Ishikawa (cell line): ENCODE measurements at regions not wholly inside any gene's neighbourhood (a gene's known extent, or its start where the extent isn't known, plus 50 kb on each side); places are given as distances from the start of the nearest gene placed in this dataset.

Experiments used
- EGR1 ChIP-seq: IDR thresholded peaks from 2 replicates; pipeline ENCODE4 v1.6.1; 2012
- EP300 ChIP-seq: IDR thresholded peaks from 2 replicates; pipeline ENCODE4 v1.6.1; 2012; ENCODE audit warnings: borderline replicate concordance
- MAX ChIP-seq: IDR thresholded peaks from 2 replicates; pipeline ENCODE4 v1.6.1; 2012
- RAD21 ChIP-seq: IDR thresholded peaks from 2 replicates; pipeline ENCODE4 v1.6.1; 2012; ENCODE audit warnings: low read depth
- REST ChIP-seq: IDR thresholded peaks from 2 replicates; pipeline ENCODE4 v1.6.1; 2012; ENCODE audit warnings: low read depth, mild to moderate bottlenecking
- TAF1 ChIP-seq: IDR thresholded peaks from 2 replicates; pipeline ENCODE4 v1.6.1; 2012; ENCODE audit warnings: low read depth, mild to moderate bottlenecking
- TEAD4 ChIP-seq: IDR thresholded peaks from 2 replicates; pipeline ENCODE4 v1.6.1; 2012
- YY1 ChIP-seq: IDR thresholded peaks from 2 replicates; pipeline ENCODE4 v1.6.1; 2012; ENCODE audit warnings: low read depth
- ZBTB7A ChIP-seq: IDR thresholded peaks from 2 replicates; pipeline ENCODE4 v1.6.1; 2012; ENCODE audit warnings: low read depth

GRCh38 chr14:38065106-38065762 is 142.5 kb upstream of the SSTR1 start:
- TF ChIP-seq MAX (no peak), EP300 (no peak), REST (no peak), YY1 (no peak), EGR1 (no peak), TEAD4 (no peak), TAF1 (no peak), ZBTB7A (no peak), RAD21 (no peak)
